DMS53 treated with DMSO at 0.1 percent for 48 hours (cell line): ENCODE measurements at regions not wholly inside any gene's neighbourhood (a gene's known extent, or its start where the extent isn't known, plus 50 kb on each side); places are given as distances from the start of the nearest gene placed in this dataset.
"Not testable (repeated sequence)": the region's sequence is repeated elsewhere in the genome, so short reads cannot be mapped to it uniquely, and the experiment has no call there.

Source experiments
- DNase-seq: peaks from one replicate; lab custom pipeline; 2025; ENCODE audit not compliant: unreplicated experiment; lab: John Stamatoyannopoulos, UW

DNA sequence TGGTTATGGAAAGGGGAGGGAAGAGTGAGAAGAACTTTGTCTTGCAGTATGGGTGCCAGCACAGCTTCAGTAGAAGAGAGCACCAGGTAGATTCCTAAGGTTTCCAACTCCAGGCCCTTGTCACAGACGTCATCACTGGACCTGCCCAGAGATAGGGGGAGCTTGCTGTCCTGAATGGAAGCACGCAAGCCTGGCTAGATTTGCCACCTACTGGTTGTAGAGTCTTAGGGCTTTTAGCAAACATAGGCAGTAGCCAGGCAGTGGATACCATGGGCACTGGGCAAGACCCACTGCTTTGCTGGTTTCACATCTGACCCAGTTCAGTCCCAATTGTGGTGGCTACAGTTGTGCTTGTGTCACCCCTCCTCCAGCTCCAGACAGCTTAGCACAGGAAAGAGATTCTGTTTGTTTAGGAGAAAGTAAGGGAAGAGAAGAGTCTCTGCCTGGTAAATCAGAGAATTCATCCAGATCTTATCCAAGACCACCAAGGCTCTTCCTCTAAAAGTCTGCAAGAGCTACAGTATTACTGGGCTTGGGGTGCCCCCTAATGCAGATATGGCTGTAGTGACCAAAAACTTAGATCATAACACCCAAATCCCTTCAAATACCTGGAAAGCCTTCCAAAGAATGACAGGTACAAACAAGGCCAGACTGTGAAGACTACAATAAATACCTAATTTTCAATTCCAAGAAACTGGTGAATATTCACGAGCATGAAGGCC, 158.9 kb downstream of the HINT1 start:
- no peak for DNase-seq

DNA sequence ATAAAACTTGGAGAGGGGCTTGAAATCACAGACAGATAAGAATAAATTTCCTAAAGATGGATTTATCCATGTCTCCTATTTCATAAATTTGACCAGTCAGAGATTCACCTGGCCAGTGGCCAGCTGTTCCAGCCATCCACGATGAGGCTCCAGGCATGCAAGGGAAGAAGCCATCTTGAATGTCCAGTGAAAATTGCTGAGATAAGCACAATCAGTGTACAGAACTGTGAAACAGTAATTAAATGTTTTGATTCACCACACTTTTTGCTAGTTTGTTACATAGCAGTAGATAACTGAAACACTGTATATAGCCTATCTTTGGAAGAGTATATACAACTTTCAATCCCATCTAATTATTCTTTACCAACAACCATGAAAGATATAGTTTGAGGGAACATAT, 163.5 kb downstream of the HINT1 start:
- no peak for DNase-seq

DNA sequence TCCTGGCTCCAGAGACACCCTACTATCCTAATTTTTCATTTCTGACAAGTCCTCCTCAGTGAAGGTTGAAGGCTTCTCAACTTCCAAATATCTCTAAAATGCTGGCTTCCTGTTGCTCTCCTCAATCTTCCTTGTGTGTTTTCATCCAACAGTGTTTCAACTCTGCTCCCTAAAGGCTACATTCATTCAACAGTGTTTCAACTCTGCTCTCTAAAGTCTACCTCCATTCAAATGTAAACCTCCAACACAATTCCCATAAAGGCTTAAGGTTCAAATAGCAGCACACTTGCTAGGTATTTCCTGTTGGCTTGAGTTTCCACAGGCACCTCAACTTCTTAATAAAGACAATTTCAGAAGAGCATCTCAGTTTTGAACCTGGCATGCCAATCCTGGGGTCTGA, 164.8 kb downstream of the HINT1 start:
- DNase-seq = no peak

DNA sequence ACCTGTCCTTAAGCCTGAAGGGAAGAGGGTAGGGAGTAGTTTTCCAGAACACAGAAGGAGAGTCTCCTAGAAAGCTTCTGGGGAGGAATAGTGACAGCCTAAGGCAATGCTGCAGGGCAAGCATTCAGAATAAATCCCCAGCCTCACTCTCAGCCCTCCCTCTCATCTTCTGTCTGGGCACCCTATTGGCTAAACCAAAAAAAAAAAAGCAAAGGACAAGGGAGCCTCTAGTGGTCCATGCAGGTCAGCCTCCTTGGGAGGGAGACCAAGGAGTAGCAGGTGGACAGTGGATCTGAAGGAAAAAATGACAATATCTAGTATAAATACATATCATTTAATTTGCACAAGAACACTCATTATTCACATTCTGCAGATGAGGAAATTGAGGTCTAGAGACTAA, 168.3 kb downstream of the HINT1 start:
- not testable (repeated sequence) for DNase-seq

DNA sequence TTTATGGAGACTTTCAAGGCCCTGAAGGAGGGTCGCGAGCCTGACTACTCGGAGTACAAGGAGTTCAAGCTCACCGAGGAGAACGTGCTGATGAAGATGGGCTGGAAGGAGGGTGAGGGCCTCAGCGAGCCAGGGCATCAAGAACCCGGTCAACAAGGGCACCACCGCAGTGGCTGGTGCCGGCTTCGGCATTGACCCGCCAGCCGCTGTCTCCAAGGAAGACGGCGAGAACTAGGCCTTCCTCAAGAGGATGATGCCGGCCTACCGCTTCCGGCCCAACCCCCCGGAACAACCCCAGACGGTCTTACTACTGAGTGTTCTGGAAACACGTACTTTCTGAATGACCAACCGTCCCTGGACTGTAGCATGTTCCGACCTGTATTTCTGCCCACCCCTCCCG, 169.2 kb downstream of the HINT1 start:
- no peak for DNase-seq

DNA sequence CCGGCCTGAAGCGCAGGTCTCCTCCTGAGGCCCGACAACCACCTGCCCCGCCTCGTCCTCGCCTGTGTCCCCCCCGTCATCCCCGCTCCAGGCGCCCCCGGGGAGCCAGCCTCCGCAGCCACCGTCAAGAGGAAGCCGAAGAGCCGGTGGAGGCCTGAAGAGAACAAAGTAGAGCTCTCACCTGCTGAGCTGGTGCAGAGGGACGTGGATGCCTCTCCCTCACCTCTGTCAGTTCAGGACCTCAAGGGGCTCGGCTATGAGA, 169.9 kb downstream of the HINT1 start:
- DNase-seq = no peak

DNA sequence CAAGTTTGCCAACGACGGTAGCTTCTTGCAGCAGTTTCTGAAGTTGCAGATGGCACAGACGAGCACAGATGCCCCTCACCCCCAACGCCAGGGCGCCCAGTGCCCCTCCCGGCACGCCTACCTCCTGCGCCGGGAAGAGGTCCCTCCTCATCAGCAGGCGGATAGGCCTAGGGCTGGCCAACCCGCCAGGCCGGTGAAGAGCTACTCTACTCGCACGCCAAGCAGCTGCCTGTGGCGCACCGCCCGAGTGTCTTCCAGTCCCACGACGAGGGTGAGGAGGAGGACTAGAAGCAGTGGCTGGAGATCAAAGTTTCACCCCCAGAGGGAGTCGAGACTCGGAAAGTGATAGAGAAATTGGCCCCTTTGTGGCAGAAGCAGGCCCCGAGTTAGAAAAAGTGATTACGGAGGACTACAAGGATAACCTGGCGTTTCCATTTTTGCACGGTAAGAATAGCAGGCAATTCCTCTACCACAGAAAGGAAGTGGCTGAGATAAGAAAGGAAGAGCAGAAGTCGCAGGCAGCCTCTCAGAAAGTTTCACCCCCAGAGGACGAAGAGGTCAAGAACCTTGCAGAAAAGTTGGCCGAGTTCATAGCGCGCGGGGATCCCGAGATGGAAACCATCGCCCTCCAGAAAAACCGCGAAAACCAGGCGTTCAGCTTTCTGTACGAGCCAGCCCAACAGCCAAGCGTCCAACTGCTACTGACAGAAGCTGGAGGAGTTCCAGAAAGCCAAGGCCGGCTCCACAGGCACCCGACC, 170.4 kb downstream of the HINT1 start:
- DNase-seq = no peak

DNA sequence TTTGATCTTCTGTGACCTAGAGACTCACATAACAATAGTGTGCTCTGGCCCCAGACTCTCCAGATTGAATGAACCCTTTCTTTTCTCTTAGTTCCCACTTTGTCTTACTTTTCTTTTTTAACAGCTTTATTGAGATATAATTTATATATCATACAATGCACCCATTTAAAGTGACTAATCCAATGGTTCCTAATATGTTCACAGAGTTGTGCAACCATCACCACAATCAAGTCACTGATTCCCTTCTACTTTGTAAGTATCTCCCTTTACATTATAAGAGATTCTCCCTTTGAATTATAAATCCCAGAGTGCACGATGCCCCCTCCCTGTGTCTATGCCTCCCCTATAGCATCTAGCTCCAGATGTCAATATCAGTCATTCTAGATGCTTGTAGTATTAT, 172.4 kb downstream of the HINT1 start:
- no peak for DNase-seq

DNA sequence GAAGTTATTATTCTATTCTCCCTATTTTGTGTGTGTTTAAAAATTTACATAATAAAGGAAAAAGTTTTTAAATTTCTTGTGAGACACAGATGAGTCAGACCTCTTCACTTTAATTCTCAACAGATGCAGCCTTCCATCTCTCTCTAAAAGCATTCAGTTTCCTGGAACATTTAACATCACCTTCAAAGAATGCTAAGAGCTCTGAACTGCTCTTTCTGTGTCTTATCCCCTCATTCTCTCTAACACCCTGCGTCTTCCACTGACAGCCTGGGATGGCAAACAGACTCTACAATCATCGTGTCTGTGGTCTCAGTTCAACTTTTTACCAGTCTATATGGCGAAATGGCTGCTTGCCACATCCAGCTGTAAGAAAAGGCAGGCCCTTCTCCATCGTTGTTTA, 173.0 kb downstream of the HINT1 start:
- DNase-seq = no peak

DNA sequence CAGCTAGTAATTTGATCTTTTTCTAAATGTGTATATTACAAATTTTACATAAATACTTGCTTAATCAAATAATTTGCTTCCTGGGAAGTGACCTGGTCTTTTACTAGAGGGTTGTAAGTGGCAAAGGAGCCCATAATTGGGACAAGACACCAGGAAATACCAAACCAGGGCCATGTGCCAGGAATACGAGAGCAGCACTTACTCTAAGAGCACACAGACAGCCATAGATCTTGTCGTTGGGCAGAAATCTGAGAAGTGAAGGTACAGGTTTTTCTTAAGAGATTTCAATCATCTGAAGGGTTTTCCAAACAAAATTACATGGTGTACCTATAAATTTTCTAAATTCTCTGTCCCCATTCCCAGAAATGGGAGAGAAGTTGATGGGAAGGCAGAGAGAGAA, 179.3 kb downstream of the HINT1 start:
- DNase-seq = no peak

DNA sequence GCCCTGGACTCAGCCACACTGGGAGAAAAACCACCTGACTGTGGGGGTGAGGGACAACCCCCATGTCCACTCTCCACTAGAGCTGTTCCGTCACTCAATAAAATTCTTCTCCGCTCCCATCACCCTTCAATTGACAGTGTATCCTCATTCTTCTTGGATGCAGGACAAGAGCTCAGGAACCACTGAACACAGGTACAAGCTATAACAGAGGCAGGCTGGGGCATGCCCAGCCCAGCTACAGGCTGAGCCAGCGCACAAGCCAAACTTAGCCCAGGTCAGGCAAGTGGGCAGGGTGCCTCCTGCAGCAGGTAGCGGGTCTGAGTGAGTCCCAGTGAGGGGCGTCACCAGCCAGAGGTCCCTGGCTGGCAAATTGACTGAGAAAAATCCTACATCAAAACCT, 183.4 kb downstream of the HINT1 start:
- DNase-seq = no peak

DNA sequence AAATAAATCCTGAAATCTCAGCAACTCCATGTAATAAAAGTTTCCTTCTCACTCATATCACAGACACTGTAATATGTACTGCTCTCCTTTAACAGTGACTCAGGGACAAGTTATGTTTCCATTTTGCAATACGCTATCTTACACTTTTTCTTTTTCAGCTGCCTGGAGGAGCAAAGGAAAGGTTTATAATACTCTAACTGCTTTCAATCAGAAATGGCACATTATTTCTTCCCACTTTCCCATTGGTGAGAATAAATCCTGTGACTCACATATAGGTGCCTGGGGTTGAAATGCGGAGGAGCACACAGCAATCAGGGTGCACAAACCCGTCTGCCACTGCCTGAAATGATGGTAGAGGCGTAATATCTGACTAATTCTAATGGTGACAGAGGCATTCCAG, 186.6 kb downstream of the HINT1 start:
- no peak for DNase-seq

DNA sequence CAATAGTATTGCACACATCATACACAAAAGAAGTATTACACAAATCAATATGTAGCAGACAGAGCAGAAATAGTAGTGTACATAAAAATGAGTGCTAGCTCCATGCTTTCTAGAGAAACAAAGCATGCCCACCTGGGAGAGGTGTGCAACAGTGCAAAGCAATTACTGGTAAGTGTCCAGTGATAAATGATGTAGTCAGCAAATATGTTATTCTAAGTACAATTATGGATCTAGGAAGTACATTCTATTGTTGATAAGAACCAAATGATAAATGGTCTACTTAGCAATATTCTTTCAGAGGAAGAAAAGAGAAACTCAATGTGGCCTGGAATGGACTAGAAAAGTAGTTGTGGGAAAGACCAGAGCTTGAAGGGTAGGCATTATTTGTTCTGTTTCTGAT, 188.6 kb downstream of the HINT1 start:
- DNase-seq = no peak

DNA sequence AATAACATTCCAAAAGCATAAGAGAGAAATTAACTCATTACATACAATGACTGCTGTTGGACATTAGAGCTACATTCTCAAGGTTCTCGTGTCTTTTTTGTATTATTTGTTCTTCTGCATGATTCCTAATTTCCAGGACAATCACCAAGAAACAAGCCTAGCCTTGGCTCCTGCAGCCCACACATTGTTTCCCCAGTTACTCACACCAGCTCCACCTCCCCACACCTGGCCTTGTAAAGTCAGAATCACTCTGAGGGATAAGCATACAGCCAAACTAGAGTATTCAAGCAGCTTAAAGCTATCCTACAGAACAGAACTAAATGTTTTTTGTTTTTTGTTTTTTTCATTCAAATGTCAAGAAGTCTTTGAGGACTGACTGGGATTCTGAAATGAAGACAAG, 189.2 kb downstream of the HINT1 start:
- DNase-seq = no peak

DNA sequence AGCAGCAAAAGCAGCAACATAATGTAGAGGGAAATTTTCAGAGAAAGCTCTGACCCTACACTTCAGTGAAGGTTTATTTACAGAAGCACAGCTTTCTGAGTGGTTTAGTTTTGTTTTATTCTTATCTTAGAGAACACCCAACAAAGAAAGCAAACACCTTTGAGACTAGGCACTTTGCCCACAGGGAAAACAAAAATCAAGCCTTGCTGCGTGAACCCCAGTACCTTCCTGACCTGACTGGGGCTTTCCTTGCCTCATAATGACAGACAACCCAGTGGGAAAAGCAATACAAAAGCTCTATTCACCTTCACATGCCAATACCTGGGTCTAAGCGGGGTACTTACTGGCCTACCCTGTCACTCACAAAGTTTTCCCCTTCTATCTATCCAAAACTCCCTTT, 189.8 kb downstream of the HINT1 start:
- DNase-seq = no peak

DNA sequence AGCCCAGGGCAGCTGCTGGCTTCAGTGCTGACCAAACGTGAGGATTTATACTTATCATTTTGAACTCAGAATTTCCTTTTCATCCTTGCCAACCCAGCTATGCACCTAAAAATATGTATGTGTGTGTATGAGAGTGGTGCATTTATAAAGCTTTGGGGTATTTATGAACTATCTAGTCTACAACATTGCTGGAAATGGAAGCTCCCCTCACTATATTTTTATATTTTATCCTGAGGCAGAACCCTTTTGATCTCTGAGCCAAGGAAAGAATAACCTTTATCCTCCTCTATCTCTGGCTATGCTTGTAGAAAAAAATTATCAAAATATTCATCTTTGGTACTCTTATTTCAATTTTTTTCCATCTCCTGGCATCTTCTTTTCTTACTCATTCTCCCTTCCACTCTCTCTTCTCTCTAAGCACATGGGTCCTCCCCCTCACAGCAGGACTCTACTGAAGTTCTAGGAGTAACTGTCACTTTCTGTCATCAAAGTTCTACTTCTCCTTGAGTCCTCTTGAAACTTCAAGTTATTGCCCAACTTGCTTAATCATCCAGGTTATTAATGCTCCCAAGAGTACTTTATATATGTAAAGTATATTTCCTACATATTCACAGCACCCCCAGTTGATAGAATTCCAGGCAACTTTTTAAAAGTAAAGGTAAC, 190.9 kb downstream of the HINT1 start:
- no peak for DNase-seq

DNA sequence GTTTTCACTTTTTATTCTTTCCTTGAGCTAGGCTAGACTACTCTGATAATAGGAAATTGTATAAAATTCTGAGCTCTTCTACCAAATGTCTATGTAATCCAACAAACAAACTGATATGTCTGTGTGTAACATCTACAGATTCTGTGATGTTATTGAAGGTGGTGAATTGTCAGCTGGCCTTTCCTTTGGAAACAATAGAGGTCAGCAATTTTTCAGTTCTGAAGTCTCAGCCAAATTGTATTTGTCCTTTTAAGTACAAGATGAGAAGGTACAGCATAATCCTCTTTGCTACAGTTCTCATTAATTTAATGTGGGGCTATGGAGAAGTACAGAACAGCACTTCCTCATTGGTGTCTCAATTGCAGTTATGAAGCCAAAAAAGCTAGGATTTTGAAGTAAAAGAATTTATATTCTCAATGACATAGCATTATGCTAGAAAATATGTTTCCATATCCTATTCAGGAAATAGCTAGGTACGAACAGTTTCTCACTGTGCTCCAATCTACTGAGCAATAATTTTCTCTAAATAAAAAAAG, 198.0 kb downstream of the HINT1 start:
- DNase-seq = no peak

DNA sequence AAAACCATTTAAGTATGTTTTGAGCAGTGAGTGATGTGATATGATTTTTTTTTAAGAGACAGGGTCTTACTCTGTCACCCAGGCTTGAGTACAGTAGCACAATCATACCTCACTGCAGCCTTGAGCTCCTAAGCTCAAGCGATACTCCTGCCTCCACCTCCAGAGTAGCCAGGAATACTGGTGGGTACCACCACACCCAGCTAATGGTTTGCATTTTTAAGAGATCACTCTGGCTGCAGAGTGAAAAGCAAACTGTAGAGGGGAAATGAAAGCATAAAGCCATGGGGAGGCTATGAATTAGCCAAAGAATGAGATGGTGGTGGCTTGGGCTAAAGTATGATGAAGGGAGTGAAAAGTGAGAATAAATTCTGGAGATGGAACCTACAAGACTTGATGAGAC, 199.1 kb downstream of the HINT1 start:
- no peak for DNase-seq

DNA sequence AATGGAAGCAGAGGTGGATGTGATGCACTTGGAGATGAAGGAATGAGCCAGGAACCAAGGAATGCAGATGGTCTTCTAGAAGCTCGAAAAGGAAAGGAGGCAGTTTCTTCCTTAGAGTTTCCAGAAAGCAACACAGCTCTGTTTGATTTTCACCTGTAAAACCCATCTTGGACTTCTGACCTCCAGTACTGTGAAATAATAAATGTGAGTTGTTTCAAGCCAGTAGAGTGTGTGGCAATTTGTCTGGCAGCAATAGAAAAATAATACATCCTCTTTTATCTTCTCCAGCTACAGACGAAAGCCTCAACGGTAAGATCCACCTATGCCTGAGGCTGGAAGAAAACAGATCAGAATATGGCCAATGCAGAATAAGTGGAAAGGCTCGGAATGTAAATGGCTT, 199.7 kb downstream of the HINT1 start:
- DNase-seq = no peak

DNA sequence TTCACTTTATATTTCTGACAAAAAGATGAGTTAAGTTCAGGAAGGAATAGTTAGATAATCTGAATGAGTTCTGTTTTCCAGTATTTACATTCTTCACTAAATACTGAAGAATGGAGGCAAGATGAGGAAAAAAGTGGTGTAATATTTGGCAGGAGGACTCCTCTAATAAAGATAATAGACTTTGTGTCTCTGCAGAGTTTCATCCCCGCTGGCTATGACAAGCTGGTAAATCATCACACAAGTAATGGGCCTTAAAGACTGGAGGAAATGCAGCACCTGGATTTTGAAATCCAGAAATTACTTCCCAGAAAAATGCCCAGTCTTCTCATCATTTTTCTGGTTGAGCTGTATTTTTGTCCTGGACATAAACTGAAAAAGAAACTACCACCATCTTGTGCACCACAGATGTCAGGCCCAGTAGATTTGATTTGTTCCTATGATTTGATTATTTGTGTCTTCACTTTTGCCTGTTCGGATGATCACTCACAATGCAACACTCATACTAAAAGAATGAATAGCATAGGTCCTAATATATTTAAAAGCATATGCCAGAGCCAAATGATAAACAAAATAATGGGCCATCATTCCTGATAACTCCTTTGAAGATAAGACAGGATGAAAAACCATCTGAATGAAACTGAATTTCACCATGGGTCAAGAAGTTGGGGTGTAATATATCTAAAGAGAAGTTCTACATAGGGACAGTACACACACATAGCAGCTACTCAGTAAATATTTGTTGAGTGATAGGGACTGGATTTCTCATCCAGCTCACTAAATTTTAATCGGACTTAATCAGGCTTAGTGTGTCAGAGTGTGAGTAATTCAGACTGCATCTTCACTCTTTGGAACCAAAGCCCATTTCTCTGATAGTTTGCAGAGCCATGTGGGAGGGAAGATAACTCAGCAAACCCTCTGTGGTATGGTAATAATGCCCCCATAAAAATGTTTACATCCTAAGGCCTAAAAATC, 200.5 kb downstream of the HINT1 start:
- no peak for DNase-seq

DNA sequence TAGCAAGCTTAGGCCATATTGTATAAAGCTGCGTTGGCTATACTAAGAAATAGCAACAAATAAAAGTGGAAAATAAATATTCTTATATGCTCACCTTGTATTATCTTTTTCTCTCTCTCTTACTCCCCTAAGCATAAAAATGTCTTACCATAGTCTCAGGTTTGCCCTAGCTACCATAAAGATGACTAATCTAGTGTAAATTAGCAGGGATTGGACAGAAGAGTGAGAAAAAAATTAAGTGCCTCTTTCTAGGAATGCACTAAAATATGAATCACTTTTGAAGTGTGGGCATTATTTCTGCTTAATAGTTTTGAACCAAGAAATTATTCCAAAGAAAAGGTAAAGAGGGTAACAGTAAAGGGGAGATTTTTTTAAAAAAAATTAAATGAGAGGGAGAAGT, 201.3 kb downstream of the HINT1 start:
- DNase-seq = no peak
